ENCODE measurements at regions not wholly inside any gene's neighbourhood (a gene's known extent, or its start where the extent isn't known, plus 50 kb on each side); places are given as distances from the start of the nearest gene placed in this dataset.

- TF ChIP-seq HSF1 (IDR thresholded peaks at IDR 0.05; ENCODE audit: low read depth, low read length), result no peak
- no peak for TF ChIP-seq CTCF (IDR thresholded peaks at IDR 0.05 in 2 of 3, conservative IDR thresholded peaks at IDR 0.05 in 1 of 3; ENCODE audit: control insufficient read depth in 2 of 3, extremely low read depth in 1 of 3, insufficient read depth in 1 of 3, low read depth in 3 of 3, low read length in 3 of 3)
- no peak for TF ChIP-seq ZBTB40 (IDR thresholded peaks at IDR 0.05; ENCODE audit: borderline replicate concordance)
- no peak for TF ChIP-seq SUZ12 (IDR thresholded peaks at IDR 0.05; ENCODE audit: unreplicated experiment)
- TF ChIP-seq MLLT1 (IDR thresholded peaks at IDR 0.05), result no peak
- no peak for TF ChIP-seq POLR2AphosphoS2 (IDR thresholded peaks at IDR 0.05; ENCODE audit: low read depth, low read length)
- TF ChIP-seq ELK1 (IDR thresholded peaks at IDR 0.05; ENCODE audit: low read depth, low read length), result no peak
- no peak for TF ChIP-seq RAD21 (IDR thresholded peaks at IDR 0.05; ENCODE audit: insufficient read depth, low read depth, low read length)
- TF ChIP-seq JUND (IDR thresholded peaks at IDR 0.05; ENCODE audit: low read depth, low read length), result no peak
- no peak for TF ChIP-seq ZNF207 (IDR thresholded peaks at IDR 0.05; ENCODE audit: borderline replicate concordance)
- TF ChIP-seq ZNF274 (IDR thresholded peaks at IDR 0.05; ENCODE audit: insufficient read depth, insufficient read length), result no peak
- no peak for TF ChIP-seq MAX (IDR thresholded peaks at IDR 0.05; ENCODE audit: low read depth, low read length)
- TF ChIP-seq SREBF2 (IDR thresholded peaks at IDR 0.05; ENCODE audit: low read length), result no peak
These were observed 155.0 kb upstream of the ANKRD50 start for GRCh38 chr4:124867536-124867935.

All from GM12878 (cell line).